ENCODE measurements at regions not wholly inside any gene's neighbourhood (a gene's known extent, or its start where the extent isn't known, plus 50 kb on each side); places are given as distances from the start of the nearest gene placed in this dataset.

- Mint-ChIP-seq H3K4me3 (no peak overlapping the region), H3K36me3 (ENCODE audit: insufficient read depth in 1 of 3, low read depth in 3 of 3) (peaks cover 4 to 37% (median 8%) of the 10 kb centered on the region in 3 experiments; a peak in 6 of 7 replicates), H3K9me3 (peaks cover 11 to 15% of the 10 kb centered on the region in 2 experiments), H3K27ac (no peak overlapping the region), H3K27me3 (ENCODE audit: low read depth) (peaks cover 2% of the 10 kb centered on the region), H3K4me1 (no peaks in the 10 kb centered on the region)
- no peak overlapping the region for H3K23ac ChIP-seq (ENCODE audit: insufficient read length, low read depth, low read length)
- no peak overlapping the region for H3K4ac ChIP-seq (ENCODE audit: low read depth, low read length)
- H3K56ac ChIP-seq (ENCODE audit: insufficient read length, low read depth, low read length) = no peak overlapping the region
- H3K18ac ChIP-seq (ENCODE audit: insufficient read length, low read depth, low read length) = no peak overlapping the region
- H3K4me1 ChIP-seq (ENCODE audit: insufficient read depth, low read length) = no peaks in the 10 kb centered on the region
- H3T11ph ChIP-seq (ENCODE audit: low read length) = no peak overlapping the region
- no peaks in the 10 kb centered on the region for H3K23me2 ChIP-seq (ENCODE audit: insufficient read length, low read depth, low read length, poor library complexity, severe bottlenecking)
- no peak overlapping the region for H3K9ac ChIP-seq (ENCODE audit: extremely low read depth, insufficient read length, low read length)
- no peak overlapping the region for H3K27ac ChIP-seq (ENCODE audit: insufficient read length, low read depth, low read length)
- H4K91ac ChIP-seq (ENCODE audit: insufficient read length, low read depth, low read length) = no peak overlapping the region
- WGBS (ENCODE audit: extremely low coverage, insufficient read length, low lambda C conversion rate) = no CpG with 5 or more reads among the region's 4 CpGs
- no peak overlapping the region for H2AK5ac ChIP-seq (ENCODE audit: insufficient read length, low read length)
- no peak overlapping the region for H4K8ac ChIP-seq (replicated peaks; ENCODE audit: insufficient read length, low read depth, low read length)
- H2BK120ac ChIP-seq (ENCODE audit: low read depth, low read length, poor library complexity, severe bottlenecking) = no peak overlapping the region
- H3K4me2 ChIP-seq (ENCODE audit: insufficient read depth, insufficient read length, low read length) = no peak overlapping the region
- no peaks in the 10 kb centered on the region for H3K27me3 ChIP-seq (ENCODE audit: insufficient read depth, low read length)
- H4K5ac ChIP-seq (ENCODE audit: insufficient read length, low read depth, low read length) = no peak overlapping the region
- no peak overlapping the region for H2AFZ ChIP-seq (ENCODE audit: low read length)
- no peak overlapping the region for H2BK15ac ChIP-seq (ENCODE audit: low read depth, low read length)
- no peaks in the 10 kb centered on the region for H4K20me1 ChIP-seq (ENCODE audit: control insufficient read depth, insufficient read depth, insufficient read length)
- no peaks in the 10 kb centered on the region for H3K79me1 ChIP-seq (ENCODE audit: insufficient read depth, low read depth, low read length, poor library complexity, severe bottlenecking)
- DNase-seq = peak; percentile 54
- no peak overlapping the region for H2BK20ac ChIP-seq (ENCODE audit: low read depth, low read length, poor library complexity, severe bottlenecking)
- peak; percentile 80 for TF ChIP-seq CTCF (conservative IDR thresholded peaks at IDR 0.05)
- no peak overlapping the region for H2BK12ac ChIP-seq (ENCODE audit: insufficient read length, low read depth, low read length)
- no peaks in the 10 kb centered on the region for H3K9me3 ChIP-seq (ENCODE audit: control insufficient read depth, low read depth, low read length)
- H2BK5ac ChIP-seq (ENCODE audit: insufficient read length, low read length) = no peak overlapping the region
- no peak overlapping the region for H3K14ac ChIP-seq (ENCODE audit: insufficient read depth, low read length)
- no peaks in the 10 kb centered on the region for H3K79me2 ChIP-seq (ENCODE audit: insufficient read depth, low read length)
These were observed 484.6 kb downstream of the AACS start for GRCh38 chr12:125549836-125550235.

Data from H9 (cell line).